ENCODE measurements at regions not wholly inside any gene's neighbourhood (a gene's known extent, or its start where the extent isn't known, plus 50 kb on each side); places are given as distances from the start of the nearest gene placed in this dataset.

- no peak for DNase-seq (ENCODE audit: low spot score)
These were observed 52.5 kb upstream of the RPL34 start for GRCh38 chr4:108567831-108568230.

GRCh38 chr4:108561116-108561515 is 59.3 kb upstream of the RPL34 start:
- DNase-seq (ENCODE audit: low spot score): no peak

- DNase-seq (ENCODE audit: low spot score): no peak
These were observed 59.8 kb upstream of the RPL34 start for GRCh38 chr4:108560616-108561015.

- DNase-seq (ENCODE audit: low spot score): no peak
These were observed 60.5 kb upstream of the RPL34 start for GRCh38 chr4:108559911-108560310.

- no peak for DNase-seq (ENCODE audit: low spot score)
These were observed 61.1 kb upstream of the RPL34 start for GRCh38 chr4:108559068-108559793.

- DNase-seq (ENCODE audit: low spot score): no peak
These were observed 63.7 kb upstream of the RPL34 start for GRCh38 chr4:108556588-108557200.

GRCh38 chr4:108556166-108556565 is 64.2 kb upstream of the RPL34 start:
- no peak for DNase-seq (ENCODE audit: low spot score)

GRCh38 chr4:108555701-108556100 is 64.7 kb upstream of the RPL34 start:
- DNase-seq (ENCODE audit: low spot score): no peak

GRCh38 chr4:108547682-108548081 is 72.7 kb upstream of the RPL34 start:
- DNase-seq (ENCODE audit: low spot score): no peak

GRCh38 chr4:108546728-108547127 is 73.6 kb upstream of the RPL34 start:
- DNase-seq (ENCODE audit: low spot score): no peak

- no peak for DNase-seq (ENCODE audit: low spot score)
These were observed 75.9 kb upstream of the RPL34 start for GRCh38 chr4:108544481-108544880.

- DNase-seq (ENCODE audit: low spot score): no peak
These were observed 76.9 kb upstream of the RPL34 start for GRCh38 chr4:108543359-108543968.

- no peak for DNase-seq (ENCODE audit: low spot score)
These were observed 79.8 kb upstream of the RPL34 start for GRCh38 chr4:108540536-108540935.

GRCh38 chr4:108536577-108536976 is 83.8 kb upstream of the RPL34 start:
- DNase-seq (ENCODE audit: low spot score): no peak

GRCh38 chr4:108535757-108536156 is 84.6 kb upstream of the RPL34 start:
- no peak for DNase-seq (ENCODE audit: low spot score)

GRCh38 chr4:108533876-108534275 is 86.5 kb upstream of the RPL34 start:
- no peak for DNase-seq (ENCODE audit: low spot score)

GRCh38 chr4:108533245-108533844 is 87.0 kb upstream of the RPL34 start:
- DNase-seq (ENCODE audit: low spot score): no peak

GRCh38 chr4:108532738-108533137 is 87.6 kb upstream of the RPL34 start:
- no peak for DNase-seq (ENCODE audit: low spot score)

GRCh38 chr4:108532187-108532586 is 88.2 kb upstream of the RPL34 start:
- DNase-seq (ENCODE audit: low spot score): no peak

GRCh38 chr4:108531461-108531860 is 88.9 kb upstream of the RPL34 start:
- no peak for DNase-seq (ENCODE audit: low spot score)

- DNase-seq (ENCODE audit: low spot score): no peak
These were observed 90.1 kb upstream of the RPL34 start for GRCh38 chr4:108529984-108530905.

GRCh38 chr4:108529102-108529501 is 91.3 kb upstream of the RPL34 start:
- DNase-seq (ENCODE audit: low spot score): no peak

All from CD4-positive, alpha-beta T cell treated with Interleukin-6 at 100 ng/mL for 8 hours (primary cell).